Neural cell (in vitro differentiated cells): ENCODE measurements at regions not wholly inside any gene's neighbourhood (a gene's known extent, or its start where the extent isn't known, plus 50 kb on each side); places are given as distances from the start of the nearest gene placed in this dataset.

ENCODE experiments used
- CTCF ChIP-seq: fragments of 450-650 bp; IDR thresholded peaks from 2 replicates; pipeline ENCODE4 v1.5.1; 2014; ENCODE audit warnings: antibody characterized with exemption, mild to moderate bottlenecking, moderate library complexity; ENCODE audit not compliant: poor library complexity, severe bottlenecking
- EZH2 ChIP-seq: fragments of 200-600, 300-800 bp; shearing (Covaris generic), sonication (generic); IDR thresholded peaks from 2 replicates; pipeline ENCODE4 v1.6.1; 2014; ENCODE audit warnings: antibody characterized with exemption, low read length, borderline replicate concordance, mild to moderate bottlenecking; ENCODE audit not compliant: insufficient read depth, poor library complexity, severe bottlenecking
- MXI1 ChIP-seq: fragments of 450-650 bp; conservative IDR thresholded peaks from 2 replicates; pipeline ENCODE4 v1.6.1; 2014; ENCODE audit warnings: antibody characterized with exemption, mild to moderate bottlenecking; ENCODE audit not compliant: poor library complexity, severe bottlenecking
- POLR2AphosphoS5 ChIP-seq: IDR thresholded peaks from 2 replicates; pipeline ENCODE4 v1.6.1; 2012
- SMC3 ChIP-seq: fragments of 450-650 bp; conservative IDR thresholded peaks from 2 replicates; pipeline ENCODE4 v1.6.1; 2014; ENCODE audit warnings: antibody characterized with exemption, mild to moderate bottlenecking, moderate library complexity; ENCODE audit not compliant: poor library complexity

DNA sequence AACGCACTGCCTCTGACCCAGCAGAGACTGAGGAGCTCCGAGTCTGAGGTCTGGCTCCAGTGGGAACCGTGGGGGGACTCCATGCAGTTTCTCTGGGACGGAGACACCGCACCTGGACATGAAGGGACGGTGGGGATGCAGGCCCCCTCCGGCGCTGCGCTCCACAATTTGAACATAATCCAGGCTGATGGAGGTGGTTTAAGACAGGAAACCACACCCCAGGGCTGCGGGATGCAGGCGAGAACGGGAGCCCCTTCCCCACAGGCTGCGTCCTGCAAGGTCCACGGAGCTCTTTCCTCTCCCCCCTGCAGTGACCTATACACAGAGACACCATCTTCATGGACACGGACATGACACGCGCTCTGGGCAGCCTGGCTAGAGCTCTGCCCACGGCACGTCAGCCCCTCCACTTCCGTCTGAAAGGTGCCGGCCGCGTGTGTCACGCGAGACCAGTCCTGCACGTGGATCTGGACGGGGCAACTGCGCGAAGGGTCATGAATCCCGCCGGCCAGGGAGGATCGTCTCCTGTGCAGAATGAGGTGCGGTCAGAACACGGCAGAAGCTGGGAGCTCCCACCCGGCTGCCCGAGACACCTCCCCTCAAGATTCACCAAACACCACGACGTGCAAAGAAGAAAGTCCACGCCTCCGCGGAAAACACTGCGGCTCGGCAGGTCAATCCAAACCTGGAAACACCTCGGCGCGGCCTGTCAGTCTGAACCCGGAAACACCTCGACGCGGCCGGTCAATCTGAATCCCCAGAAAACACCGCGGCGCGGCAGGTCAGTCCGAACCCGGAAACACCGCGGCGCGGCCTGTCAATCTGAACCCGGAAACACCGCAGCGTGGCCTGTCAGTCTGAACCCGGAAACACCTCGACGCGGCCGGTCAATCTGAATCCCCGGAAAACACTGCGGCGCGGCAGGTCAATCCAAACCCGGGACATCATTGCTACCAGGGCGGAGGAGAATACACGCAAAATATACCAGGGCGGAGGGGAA lies 212.4 kb downstream of the BRD1 start:
- TF ChIP-seq POLR2AphosphoS5 (no peak), CTCF (no peak), EZH2 (no peak), MXI1 (no peak), SMC3 (no peak)
